PC-3 (cell line): ENCODE measurements at regions not wholly inside any gene's neighbourhood (a gene's known extent, or its start where the extent isn't known, plus 50 kb on each side); places are given as distances from the start of the nearest gene placed in this dataset.

Experiments used
- ATAC-seq: fragments of 200-7000 bp; cut with Tn5 transposase; 2 replicates; pipeline ENCODE4 v1.9.1; 2020; ENCODE audit warnings: mild to moderate bottlenecking, moderate library complexity
- BruUV-seq: library from RNA; stranded (reverse); fragments of 400-500 nt; replicated peaks from 2 replicates; lab custom pipeline; 2021; lab: Mats Ljungman, UMichigan
- CTCF ChIA-PET: fragments of 300-600 bp; sonication (Branson Sonifier 250); formaldehyde crosslinking; loops from one replicate; lab custom pipeline; 2022; ENCODE audit warnings: antibody characterized with exemption; lab: Charles Lee
- POLR2A ChIA-PET: fragments of 300-600 bp; sonication (Branson Sonifier 250); formaldehyde crosslinking; loops from one replicate; lab custom pipeline; 2022; ENCODE audit warnings: antibody characterized with exemption; ENCODE audit not compliant: unreplicated experiment; lab: Charles Lee
- DNase-seq: peaks from one replicate; pipeline ENCODE4 v3.0.0-alpha.2; 2015
- H2AFZ ChIP-seq: fragments of 300-600 bp; sonication (generic); 2 replicates; pipeline ENCODE4 v1.6.0; 2016; ENCODE audit warnings: antibody characterized with exemption, low read length
- H3F3A ChIP-seq: fragments of 300-600 bp; sonication (generic); one replicate; pipeline ENCODE4 v1.6.0; 2017; ENCODE audit warnings: antibody characterized with exemption, low read length, control low read depth, mild to moderate bottlenecking; ENCODE audit not compliant: unreplicated experiment
- H3K27ac ChIP-seq: fragments of 300-600 bp; sonication (generic); 2 replicates; pipeline ENCODE4 v1.5.1; 2016; ENCODE audit warnings: mild to moderate bottlenecking, low read length
- H3K27me3 ChIP-seq: fragments of 300-600 bp; sonication (generic); 2 replicates; pipeline ENCODE4 v1.6.1; 2016; ENCODE audit warnings: low read length, mixed read lengths
- H3K36me3 ChIP-seq: fragments of 300-600 bp; sonication (generic); 2 replicates; pipeline ENCODE4 v1.6.1; 2016; ENCODE audit warnings: low read depth, mixed run types, low read length, mixed read lengths
- H3K4me1 ChIP-seq: fragments of 300-600 bp; sonication (generic); 2 replicates; pipeline ENCODE4 v1.5.1; 2016; ENCODE audit warnings: low read length; ENCODE audit not compliant: insufficient read depth
- H3K4me2 ChIP-seq: fragments of 300-600 bp; sonication (generic); 2 replicates; pipeline ENCODE4 v1.6.0; 2016; ENCODE audit warnings: low read length
- H3K4me3 ChIP-seq: fragments of 300-600 bp; sonication (generic); 2 replicates; pipeline ENCODE4 v1.5.1; 2016; ENCODE audit warnings: mild to moderate bottlenecking, low read length, mixed read lengths
- H3K79me2 ChIP-seq: fragments of 300-600 bp; sonication (generic); 2 replicates; pipeline ENCODE4 v1.6.1; 2017; ENCODE audit warnings: low read length, mixed read lengths
- H3K9ac ChIP-seq: fragments of 300-600 bp; sonication (generic); 2 replicates; pipeline ENCODE4 v1.6.0; 2016; ENCODE audit warnings: mild to moderate bottlenecking, low read length
- H3K9me2 ChIP-seq: fragments of 300-600 bp; sonication (generic); replicated peaks from 2 replicates; pipeline ENCODE4 v1.6.1; 2016; ENCODE audit warnings: mixed run types, low read length, mixed read lengths
- H3K9me3 ChIP-seq: fragments of 300-600 bp; sonication (generic); 2 replicates; pipeline ENCODE4 v1.6.1; 2016; ENCODE audit warnings: low read length, mixed read lengths
- H4K20me1 ChIP-seq: fragments of 300-600 bp; sonication (generic); 2 replicates; pipeline ENCODE4 v1.6.1; 2016; ENCODE audit warnings: low read length, mixed read lengths
- EZH2 ChIP-seq: fragments of 300-600 bp; sonication (generic); IDR thresholded peaks from one replicate; pipeline ENCODE4 v1.6.1; 2017; ENCODE audit warnings: antibody characterized with exemption, mild to moderate bottlenecking, low read length; ENCODE audit not compliant: unreplicated experiment
- EZH2phosphoT487 ChIP-seq: fragments of 300-600 bp; sonication (generic); IDR thresholded peaks from 2 replicates; pipeline ENCODE4 v1.6.1; 2018; ENCODE audit warnings: mild to moderate bottlenecking, antibody characterized with exemption, low read length, borderline replicate concordance
- intact Hi-C: fragments of 100-400 bp; cut with micrococcal nuclease; formaldehyde crosslinking; loops from 2 replicates; pipeline ENCODE4 v1.9.0; 2023
- TF ChIP-seq, protein P1 (sequence below): fragments of 300-600 bp; sonication (generic); conservative IDR thresholded peaks from 2 replicates; pipeline ENCODE4 v1.5.1; 2017; ENCODE audit warnings: antibody characterized with exemption, low read depth, mild to moderate bottlenecking, low read length

- Histone ChIP-seq H3K9me2 (no peaks in the 10 kb centered on the region), H3K4me3 (no peak overlapping the region), H3K4me1 (peaks cover 15% of the 10 kb centered on the region; the same call in 1 of the 2 replicates), H3K27me3 (no peaks in the 10 kb centered on the region), H3F3A (peaks cover 3% of the 10 kb centered on the region), H3K36me3 (no peaks in the 10 kb centered on the region), H4K20me1 (no peaks in the 10 kb centered on the region), H3K9ac (no peak overlapping the region), H3K9me3 (no peaks in the 10 kb centered on the region), H3K4me2 (no peak overlapping the region), H3K79me2 (no peaks in the 10 kb centered on the region), H3K27ac (no peak overlapping the region), H2AFZ (peak overlapping the region; percentile 67)
- DNase-seq (no peak), ATAC-seq (no peak)
- CTCF ChIA-PET, result interaction anchor here (0.8 to 2.9 kb wide), 4 partner anchors 124 to 151 kb away, joined by 3 to 45 read pairs (median 6); partner anchors contain the start of gene ACSL4
- TF ChIP-seq EZH2phosphoT487, result no peak
- TF ChIP-seq EZH2, result no peak
- TF ChIP-seq, protein P1, sequence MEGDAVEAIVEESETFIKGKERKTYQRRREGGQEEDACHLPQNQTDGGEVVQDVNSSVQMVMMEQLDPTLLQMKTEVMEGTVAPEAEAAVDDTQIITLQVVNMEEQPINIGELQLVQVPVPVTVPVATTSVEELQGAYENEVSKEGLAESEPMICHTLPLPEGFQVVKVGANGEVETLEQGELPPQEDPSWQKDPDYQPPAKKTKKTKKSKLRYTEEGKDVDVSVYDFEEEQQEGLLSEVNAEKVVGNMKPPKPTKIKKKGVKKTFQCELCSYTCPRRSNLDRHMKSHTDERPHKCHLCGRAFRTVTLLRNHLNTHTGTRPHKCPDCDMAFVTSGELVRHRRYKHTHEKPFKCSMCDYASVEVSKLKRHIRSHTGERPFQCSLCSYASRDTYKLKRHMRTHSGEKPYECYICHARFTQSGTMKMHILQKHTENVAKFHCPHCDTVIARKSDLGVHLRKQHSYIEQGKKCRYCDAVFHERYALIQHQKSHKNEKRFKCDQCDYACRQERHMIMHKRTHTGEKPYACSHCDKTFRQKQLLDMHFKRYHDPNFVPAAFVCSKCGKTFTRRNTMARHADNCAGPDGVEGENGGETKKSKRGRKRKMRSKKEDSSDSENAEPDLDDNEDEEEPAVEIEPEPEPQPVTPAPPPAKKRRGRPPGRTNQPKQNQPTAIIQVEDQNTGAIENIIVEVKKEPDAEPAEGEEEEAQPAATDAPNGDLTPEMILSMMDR, result no peak
- intact Hi-C loops, result loop anchor here (1.0 to 5.0 kb wide), 2 partner anchors 125 to 144 kb away; partner anchors contain the start of gene ACSL4
- no TSS peak for BruUV-seq
- POLR2A ChIA-PET, result interaction anchor here (0.7 kb wide), 1 partner anchor 27 kb away, joined by 4 read pairs; no protein-coding TSS in a partner anchor
Measured at GRCh38 chrX:109857584-109858228, 124.6 kb upstream of the ACSL4 start.

- BruUV-seq, result no TSS peak
- CTCF ChIA-PET, result interaction anchor here (0.8 kb wide), 1 partner anchor 146 kb away, joined by 3 read pairs; no protein-coding TSS in a partner anchor
- Histone ChIP-seq H3K4me3 (no peak overlapping the region), H3K4me1 (peaks cover 17% of the 10 kb centered on the region; the same call in 1 of the 2 replicates), H3K9me3 (no peaks in the 10 kb centered on the region), H3K4me2 (no peak overlapping the region), H3K27ac (no peak overlapping the region), H3F3A (peaks cover 3% of the 10 kb centered on the region), H2AFZ (no peak overlapping the region), H3K36me3 (no peaks in the 10 kb centered on the region), H3K79me2 (no peaks in the 10 kb centered on the region), H3K9me2 (no peaks in the 10 kb centered on the region), H3K27me3 (no peaks in the 10 kb centered on the region), H3K9ac (no peak overlapping the region), H4K20me1 (no peaks in the 10 kb centered on the region)
- POLR2A ChIA-PET, result no interaction called here
- intact Hi-C loops, result loop anchor here (5.0 kb wide), 1 partner anchor 126 kb away; the partner anchor contains the start of gene ACSL4
- ATAC-seq, result no peak
- TF ChIP-seq EZH2phosphoT487 (no peak), EZH2 (no peak)
- TF ChIP-seq, protein P1, result no peak
- DNase-seq, result no peak
Measured at GRCh38 chrX:109858602-109859341, 125.7 kb upstream of the ACSL4 start.

DNA sequence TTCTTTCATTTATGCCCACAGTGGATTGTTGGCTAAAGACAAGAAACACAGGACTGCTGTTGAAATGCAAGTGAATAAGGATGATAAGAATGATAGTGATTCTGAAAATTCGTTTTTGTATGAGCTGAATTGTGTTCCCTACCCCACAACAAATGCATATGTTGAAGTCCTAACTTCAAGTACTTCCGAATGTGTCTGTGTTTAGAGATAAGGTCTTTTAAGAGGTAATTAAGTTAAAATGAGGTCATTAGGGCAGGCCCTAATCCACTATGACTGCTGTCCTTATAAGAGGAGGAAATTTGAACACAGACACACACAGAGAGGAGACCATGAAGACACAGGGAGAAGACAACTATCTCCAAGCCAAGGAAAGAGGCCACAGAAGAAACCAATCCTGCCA, 126.6 kb upstream of the ACSL4 start:
- TF ChIP-seq EZH2 (no peak), EZH2phosphoT487 (no peak)
- TF ChIP-seq, protein P1, result no peak
- peaks cover 3% of the 10 kb centered on the region for H3F3A ChIP-seq
- no peak overlapping the region for H3K4me3 ChIP-seq
- no peak overlapping the region for H2AFZ ChIP-seq
- H3K9me2 ChIP-seq, result no peaks in the 10 kb centered on the region
- ATAC-seq (no peak), DNase-seq (no peak)
- BruUV-seq, result no TSS peak
- H3K9ac ChIP-seq, result no peak overlapping the region
- no peaks in the 10 kb centered on the region for H3K36me3 ChIP-seq
- H3K4me1 ChIP-seq, result peaks cover 17% of the 10 kb centered on the region; the same call in 1 of the 2 replicates
- CTCF ChIA-PET, result no interaction called here
- intact Hi-C loops, result loop anchor here (5.0 kb wide), 1 partner anchor 127 kb away; the partner anchor contains the start of gene ACSL4
- no peaks in the 10 kb centered on the region for H4K20me1 ChIP-seq
- no peaks in the 10 kb centered on the region for H3K27me3 ChIP-seq
- no peaks in the 10 kb centered on the region for H3K9me3 ChIP-seq
- no peak overlapping the region for H3K4me2 ChIP-seq
- no peaks in the 10 kb centered on the region for H3K79me2 ChIP-seq
- POLR2A ChIA-PET, result no interaction called here
- H3K27ac ChIP-seq, result no peak overlapping the region
